HG02973 (cell line): ENCODE measurements at regions not wholly inside any gene's neighbourhood (a gene's known extent, or its start where the extent isn't known, plus 50 kb on each side); places are given as distances from the start of the nearest gene placed in this dataset.

ENCODE experiments used
- ATAC-seq: cut with Tn5 transposase; IDR thresholded peaks from one replicate; pipeline ENCODE4 v1.9.1; 2021; ENCODE audit warnings: moderate library complexity; ENCODE audit not compliant: unreplicated experiment

DNA sequence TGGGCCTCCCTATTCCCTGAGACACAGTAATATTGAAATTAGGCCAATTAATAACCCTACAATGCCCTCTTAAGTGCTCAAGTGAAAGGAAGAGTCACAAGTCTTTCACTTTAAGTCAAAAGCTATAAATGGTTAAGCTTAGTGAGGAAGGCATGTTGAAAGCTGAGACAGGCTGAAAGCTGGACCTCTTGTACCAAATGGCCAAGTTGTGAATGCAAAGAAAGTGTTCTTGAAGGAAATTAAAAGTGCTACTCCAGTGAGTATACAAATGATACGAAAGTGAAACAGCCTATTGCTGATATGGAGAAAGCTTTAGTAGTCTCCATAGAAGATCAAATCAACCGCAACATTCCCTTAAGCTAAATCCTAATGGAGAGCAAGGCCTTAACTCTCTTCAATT is 140.8 kb downstream of the PTCSC3 start:
- no peak for ATAC-seq

DNA sequence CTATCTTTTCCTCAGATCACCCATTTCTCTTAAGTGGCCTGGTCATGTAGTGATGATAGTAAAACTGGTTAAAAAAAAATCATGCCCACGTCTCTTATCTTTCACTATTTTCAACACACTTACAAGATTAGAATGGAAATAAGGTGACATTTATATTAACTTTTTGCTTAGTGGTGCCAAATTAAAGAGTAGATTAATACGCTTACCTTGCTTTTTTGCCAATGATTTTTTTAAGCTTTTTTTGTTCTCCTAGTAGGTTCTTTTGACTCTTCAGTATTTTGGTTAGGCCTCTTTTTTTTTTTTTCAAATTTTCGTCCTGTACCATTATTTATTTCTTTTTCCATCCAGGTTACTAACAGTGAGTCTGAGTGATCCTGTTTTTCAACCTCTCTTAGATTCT is 147.9 kb downstream of the PTCSC3 start:
- no peak for ATAC-seq

- ATAC-seq: no peak
Measured at GRCh38 chr14:36028218-36028617, 148.3 kb downstream of the PTCSC3 start.

DNA sequence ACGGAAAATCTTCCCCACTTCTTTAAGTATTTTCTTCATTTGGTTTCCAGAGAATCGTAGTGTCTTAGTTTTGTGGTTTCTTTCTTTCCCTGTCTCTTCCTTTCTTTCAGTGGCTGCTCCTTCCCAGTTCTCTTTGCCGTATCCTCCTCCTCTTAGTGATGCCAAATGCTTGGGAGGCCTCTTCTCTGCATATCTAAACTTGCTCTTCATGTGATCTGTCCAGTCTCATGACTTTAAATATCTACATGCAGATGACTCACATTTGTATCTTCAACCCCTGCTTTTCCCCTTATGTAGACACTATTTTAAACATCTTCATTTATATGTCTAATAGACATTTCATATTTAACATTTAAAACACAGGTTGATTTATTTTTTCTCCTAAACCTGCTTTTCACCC is 149.2 kb downstream of the PTCSC3 start:
- ATAC-seq: no peak

- ATAC-seq: no peak
Measured at GRCh38 chr14:36022765-36023410, 153.6 kb downstream of the PTCSC3 start.

- ATAC-seq: no peak
Measured at GRCh38 chr14:36021591-36022320, 154.8 kb downstream of the PTCSC3 start.

DNA sequence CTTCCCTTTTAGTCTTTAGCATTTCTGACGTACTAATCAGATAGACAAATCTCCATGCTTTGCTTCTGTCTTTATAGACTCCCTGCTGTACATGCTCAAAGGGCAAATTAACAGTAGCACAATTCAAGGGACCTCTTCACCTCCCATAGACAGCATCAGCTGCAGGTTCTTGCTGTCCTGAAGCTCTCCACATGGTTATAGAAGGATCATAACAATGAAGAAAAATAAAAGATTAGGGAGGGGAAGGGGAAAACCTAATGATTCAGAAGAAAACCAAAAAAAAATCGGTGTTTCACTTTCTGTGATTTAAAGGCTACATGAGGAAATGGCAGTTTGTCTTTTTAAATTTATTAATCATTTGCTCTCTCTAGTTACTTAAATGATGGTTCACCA is 155.5 kb downstream of the PTCSC3 start:
- ATAC-seq: peak; percentile 57

GRCh38 chr14:36020120-36021029 is 156.1 kb downstream of the PTCSC3 start:
- ATAC-seq: no peak

DNA sequence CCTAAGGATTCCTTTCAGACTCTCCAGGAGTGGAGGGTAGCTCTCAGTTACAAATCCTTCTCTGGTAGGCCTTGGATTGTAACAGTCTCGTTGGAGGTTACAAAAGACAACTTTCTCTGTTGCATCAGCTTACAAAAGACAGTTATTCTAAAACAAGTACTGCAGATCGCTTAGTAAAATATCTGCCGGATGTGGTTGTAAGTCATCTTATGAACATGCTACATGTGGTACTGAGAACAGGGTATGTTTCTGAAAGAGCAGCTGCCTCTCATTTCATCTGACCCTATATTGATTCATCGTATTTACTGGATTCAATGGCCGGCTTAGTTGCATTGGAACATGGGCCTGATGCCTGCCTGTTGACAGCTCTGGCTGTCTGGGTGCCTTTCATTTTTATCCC is 157.4 kb downstream of the PTCSC3 start:
- ATAC-seq: no peak

DNA sequence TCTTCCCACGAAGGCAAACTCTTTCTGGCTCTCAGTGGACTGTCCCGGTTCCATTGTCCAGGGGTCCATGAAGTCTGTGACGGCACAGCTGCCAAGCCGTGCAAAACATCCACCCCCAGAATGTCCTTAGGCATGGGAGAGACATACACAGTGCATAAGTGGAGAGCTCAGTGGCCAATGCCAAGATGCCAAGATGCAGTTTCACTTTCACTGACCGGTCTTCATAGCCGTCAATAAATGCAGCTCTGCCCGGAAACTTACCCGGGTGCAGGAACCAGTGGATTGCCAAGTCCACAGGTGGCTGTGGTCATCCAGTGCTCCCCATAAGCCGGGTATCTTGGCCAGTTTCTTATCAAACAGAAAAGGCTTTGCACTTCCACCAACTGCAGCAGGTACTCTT is 162.3 kb downstream of the PTCSC3 start:
- no peak for ATAC-seq

- no peak for ATAC-seq
Measured at GRCh38 chr14:36013483-36013882, 163.0 kb downstream of the PTCSC3 start.

DNA sequence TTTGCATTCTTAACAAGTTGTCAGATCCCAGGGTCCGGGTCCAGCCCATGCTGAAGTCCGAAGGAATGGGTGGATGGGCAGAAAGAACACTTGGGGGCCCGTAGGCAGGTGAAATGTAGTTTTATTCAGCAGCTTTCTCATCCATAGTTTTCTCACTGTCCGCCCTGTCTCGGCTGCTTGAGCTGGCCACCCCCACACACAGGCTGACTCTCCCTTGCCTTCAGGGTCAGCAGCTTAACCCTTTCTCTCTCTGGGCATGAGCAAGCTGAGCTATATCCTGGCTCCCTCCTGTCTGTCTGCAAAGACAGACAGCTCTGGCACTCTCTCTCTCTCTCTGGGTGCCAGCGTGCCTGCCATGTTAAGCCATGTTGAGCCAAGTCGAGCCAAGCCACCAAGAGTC is 163.9 kb downstream of the PTCSC3 start:
- no peak for ATAC-seq

- ATAC-seq: no peak
Measured at GRCh38 chr14:36009643-36010042, 166.9 kb downstream of the PTCSC3 start.

- no peak for ATAC-seq
Measured at GRCh38 chr14:36006623-36007022, 169.9 kb downstream of the PTCSC3 start.

DNA sequence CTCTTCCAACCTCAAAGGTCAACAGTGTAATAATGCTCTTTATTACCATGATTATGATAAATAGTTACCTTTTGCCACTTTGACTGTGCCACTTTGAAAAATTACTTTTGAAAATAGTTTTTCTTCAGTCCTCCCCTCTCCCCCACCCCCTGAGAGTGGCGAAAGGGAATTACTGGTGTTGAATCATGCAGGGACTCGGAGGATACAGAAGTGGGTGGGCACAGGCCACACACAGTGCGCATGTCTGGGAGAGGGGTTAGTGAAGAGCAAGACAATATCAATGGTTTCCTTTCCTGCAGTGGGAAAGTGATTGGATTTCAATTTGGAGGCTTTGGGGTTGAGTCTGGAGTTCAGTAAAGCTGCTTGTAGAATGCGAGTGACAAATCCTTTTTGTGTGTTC is 170.9 kb downstream of the PTCSC3 start:
- ATAC-seq: no peak

DNA sequence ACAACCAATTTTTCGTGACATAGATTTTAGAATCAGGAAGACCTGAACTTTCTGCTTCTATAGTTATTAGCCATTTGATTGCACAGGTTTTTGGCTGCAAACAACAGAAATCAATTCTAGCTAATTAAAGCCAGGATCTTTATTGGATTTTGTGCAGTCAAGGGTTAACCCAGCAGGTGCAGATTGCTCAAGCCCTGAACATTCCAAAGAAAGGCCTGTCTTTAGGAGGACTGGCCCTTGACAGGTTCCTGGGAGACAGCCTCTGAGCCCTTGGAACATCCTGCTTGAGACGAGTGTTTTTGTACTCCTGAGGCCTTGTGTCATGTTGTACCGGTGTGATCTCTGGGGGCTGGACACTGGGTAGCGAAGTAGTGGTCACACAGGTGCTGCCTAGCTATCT is 174.6 kb downstream of the PTCSC3 start:
- ATAC-seq: no peak

DNA sequence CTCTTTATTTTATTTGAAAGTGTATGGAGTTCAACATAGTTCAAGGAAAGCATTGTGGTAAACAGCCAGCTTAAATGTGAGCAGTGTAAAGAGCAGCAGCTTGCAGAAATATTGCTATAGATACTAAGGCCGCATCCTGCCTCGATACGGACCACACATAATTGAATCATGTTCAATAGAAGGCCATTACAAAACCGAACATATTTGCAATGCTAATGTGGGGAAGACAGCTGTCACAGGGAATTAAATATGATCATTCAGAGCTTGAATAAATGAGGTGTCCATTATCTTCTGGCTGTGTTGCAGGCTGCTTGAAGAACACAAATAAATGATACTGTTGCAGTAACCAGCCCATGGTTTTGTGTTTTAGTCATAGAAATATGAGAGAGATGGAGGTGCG is 173.2 kb downstream of the BRMS1L start:
- no peak for ATAC-seq

GRCh38 chr14:35998303-35998702 is 172.2 kb downstream of the BRMS1L start:
- ATAC-seq: no peak

- ATAC-seq: no peak
Measured at GRCh38 chr14:35993684-35993960, 167.5 kb downstream of the BRMS1L start.

DNA sequence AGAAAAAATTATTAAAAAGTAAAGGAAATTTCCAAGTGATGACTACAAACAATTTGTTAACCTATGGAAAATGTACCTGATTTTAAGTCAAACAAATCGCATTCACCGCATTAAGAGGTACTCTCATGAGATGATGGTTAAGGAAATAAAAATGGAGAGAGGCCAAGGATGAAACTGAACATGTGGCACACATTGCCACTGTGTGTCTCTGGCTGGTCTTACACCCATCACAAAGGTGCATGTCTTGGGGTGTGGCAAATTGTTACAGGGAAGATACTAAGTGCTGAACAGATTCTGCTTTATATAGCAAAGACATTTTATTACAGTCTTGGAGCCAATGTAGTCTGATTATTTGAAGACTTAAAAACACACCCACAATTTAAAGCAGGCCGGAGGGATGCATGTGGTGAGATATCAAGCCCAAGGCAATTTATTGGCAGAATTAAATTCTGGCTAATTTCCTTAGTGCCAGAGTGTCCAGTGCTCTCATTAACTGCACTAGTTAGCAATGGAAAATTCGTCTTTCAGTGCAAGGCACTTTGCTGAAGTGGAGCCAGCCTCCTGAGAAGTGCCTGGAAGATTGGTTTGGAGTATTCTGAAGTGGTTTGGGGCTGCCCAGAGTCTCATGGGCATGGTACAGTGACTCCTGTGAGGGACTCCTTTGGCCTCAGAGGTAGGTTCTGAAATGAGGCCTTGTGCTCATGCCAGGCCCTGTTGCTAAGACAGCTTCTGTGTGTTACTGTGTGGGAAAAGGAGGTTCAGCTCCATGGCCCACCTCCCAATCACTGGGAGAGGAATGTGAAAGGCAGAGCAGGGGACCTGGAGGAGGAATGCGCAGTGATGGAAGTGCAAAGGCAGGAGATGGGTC is 166.9 kb downstream of the BRMS1L start:
- ATAC-seq: no peak

DNA sequence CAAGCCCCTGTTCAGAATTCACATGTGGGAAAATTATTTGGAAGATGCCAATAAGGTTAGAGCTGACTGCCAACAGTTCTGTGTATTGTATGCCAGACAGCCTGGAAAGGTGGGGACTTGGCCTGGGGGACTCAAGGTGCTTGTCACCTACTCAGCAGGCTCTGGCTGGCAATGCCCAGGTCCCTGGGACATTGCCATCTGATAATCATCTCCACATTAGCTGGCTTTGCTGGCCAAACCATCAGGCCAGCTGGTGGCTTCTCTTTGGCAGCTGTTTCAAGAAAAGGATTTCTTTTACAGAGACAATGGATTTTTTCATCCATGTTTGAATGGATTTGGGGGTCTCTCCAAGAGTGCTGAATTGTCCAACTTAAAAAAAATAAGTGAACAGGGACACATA is 165.2 kb downstream of the BRMS1L start:
- no peak for ATAC-seq
